ENCODE measurements at regions not wholly inside any gene's neighbourhood (a gene's known extent, or its start where the extent isn't known, plus 50 kb on each side); places are given as distances from the start of the nearest gene placed in this dataset.

DNA sequence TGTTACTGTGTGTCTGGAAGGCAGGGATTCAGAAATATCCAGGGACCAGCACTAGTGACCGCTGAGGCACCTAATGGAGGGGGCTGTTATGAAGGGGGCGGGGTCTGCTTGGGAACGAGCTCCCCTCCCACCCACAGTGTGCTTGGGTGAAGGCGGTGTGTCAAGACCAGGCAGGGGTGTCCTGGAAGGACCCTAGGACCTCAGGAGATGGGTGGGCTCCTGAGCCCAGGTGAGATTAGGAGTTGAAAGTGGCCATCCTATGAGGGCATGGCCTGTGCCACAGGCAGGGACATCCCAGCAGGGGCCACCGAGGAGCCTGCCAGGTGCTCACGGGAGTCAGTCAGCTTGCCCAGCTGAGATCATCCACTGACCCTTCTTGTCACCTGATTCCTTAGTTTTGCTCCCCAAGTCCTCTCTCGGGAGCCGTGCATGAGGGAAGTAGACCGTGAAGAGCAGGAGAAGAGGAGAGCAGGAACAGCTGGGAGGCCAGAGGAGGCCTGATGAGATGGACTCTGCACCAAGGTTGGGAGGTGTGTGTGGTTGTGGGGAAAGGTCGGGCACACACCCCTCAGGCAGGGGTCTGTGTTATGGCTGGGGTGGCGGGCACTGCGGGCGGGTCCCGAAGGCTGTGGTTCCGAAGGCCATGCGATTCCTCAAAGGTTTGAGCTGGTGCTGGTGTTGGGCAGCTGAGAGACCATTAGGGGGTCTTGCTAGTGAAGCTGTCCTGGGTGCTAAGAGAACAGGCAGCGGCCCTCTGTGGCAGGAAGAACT lies 180.9 kb upstream of the HS6ST1 start:
- no peaks in the 10 kb centered on the region for H3F3A ChIP-seq (ENCODE audit: control insufficient read depth, insufficient read depth)
- H3K9me2 ChIP-seq (replicated peaks; ENCODE audit: control insufficient read depth, low read length): no peaks in the 10 kb centered on the region
- no peaks in the 10 kb centered on the region for H3K9me3 ChIP-seq (ENCODE audit: control insufficient read depth, insufficient read depth, low read length)
- no peaks in the 10 kb centered on the region for H3K79me2 ChIP-seq (ENCODE audit: control insufficient read depth, low read length)
- peaks cover 15% of the 10 kb centered on the region for H3K4me1 ChIP-seq (ENCODE audit: control insufficient read depth, low read length)
- no peak overlapping the region for H3K27ac ChIP-seq (ENCODE audit: low read depth, low read length)
- H3K4me3 ChIP-seq (ENCODE audit: low read length): no peak overlapping the region
- no peak overlapping the region for H3K4me2 ChIP-seq (ENCODE audit: low read length)
- TF ChIP-seq, protein P1, sequence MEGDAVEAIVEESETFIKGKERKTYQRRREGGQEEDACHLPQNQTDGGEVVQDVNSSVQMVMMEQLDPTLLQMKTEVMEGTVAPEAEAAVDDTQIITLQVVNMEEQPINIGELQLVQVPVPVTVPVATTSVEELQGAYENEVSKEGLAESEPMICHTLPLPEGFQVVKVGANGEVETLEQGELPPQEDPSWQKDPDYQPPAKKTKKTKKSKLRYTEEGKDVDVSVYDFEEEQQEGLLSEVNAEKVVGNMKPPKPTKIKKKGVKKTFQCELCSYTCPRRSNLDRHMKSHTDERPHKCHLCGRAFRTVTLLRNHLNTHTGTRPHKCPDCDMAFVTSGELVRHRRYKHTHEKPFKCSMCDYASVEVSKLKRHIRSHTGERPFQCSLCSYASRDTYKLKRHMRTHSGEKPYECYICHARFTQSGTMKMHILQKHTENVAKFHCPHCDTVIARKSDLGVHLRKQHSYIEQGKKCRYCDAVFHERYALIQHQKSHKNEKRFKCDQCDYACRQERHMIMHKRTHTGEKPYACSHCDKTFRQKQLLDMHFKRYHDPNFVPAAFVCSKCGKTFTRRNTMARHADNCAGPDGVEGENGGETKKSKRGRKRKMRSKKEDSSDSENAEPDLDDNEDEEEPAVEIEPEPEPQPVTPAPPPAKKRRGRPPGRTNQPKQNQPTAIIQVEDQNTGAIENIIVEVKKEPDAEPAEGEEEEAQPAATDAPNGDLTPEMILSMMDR (IDR thresholded peaks at IDR 0.05; ENCODE audit: low read depth, low read length, poor library complexity, severe bottlenecking): no peak
- no peak for TF ChIP-seq EZH2phosphoT487 (IDR thresholded peaks at IDR 0.05; ENCODE audit: borderline replicate concordance, low read length)
- H3K36me3 ChIP-seq (ENCODE audit: control insufficient read depth, low read length): no peaks in the 10 kb centered on the region
- no peaks in the 10 kb centered on the region for H4K20me1 ChIP-seq (ENCODE audit: control insufficient read depth, insufficient read depth, low read depth, low read length)
- H3K27me3 ChIP-seq (ENCODE audit: control insufficient read depth, low read length): no peaks in the 10 kb centered on the region

- H3K4me3 ChIP-seq (ENCODE audit: low read length): no peak overlapping the region
- TF ChIP-seq, protein P1 (IDR thresholded peaks at IDR 0.05; ENCODE audit: low read depth, low read length, poor library complexity, severe bottlenecking): no peak
- no peak for TF ChIP-seq EZH2phosphoT487 (IDR thresholded peaks at IDR 0.05; ENCODE audit: borderline replicate concordance, low read length)
- no peaks in the 10 kb centered on the region for H3K9me2 ChIP-seq (replicated peaks; ENCODE audit: control insufficient read depth, low read length)
- H3K4me1 ChIP-seq (ENCODE audit: control insufficient read depth, low read length): peaks cover 22% of the 10 kb centered on the region
- no peaks in the 10 kb centered on the region for H3K27me3 ChIP-seq (ENCODE audit: control insufficient read depth, low read length)
- H4K20me1 ChIP-seq (ENCODE audit: control insufficient read depth, insufficient read depth, low read depth, low read length): no peaks in the 10 kb centered on the region
- H3F3A ChIP-seq (ENCODE audit: control insufficient read depth, insufficient read depth): no peaks in the 10 kb centered on the region
- no peaks in the 10 kb centered on the region for H3K9me3 ChIP-seq (ENCODE audit: control insufficient read depth, insufficient read depth, low read length)
- H3K27ac ChIP-seq (ENCODE audit: low read depth, low read length): no peak overlapping the region
- no peaks in the 10 kb centered on the region for H3K36me3 ChIP-seq (ENCODE audit: control insufficient read depth, low read length)
- H3K4me2 ChIP-seq (ENCODE audit: low read length): no peak overlapping the region
- no peaks in the 10 kb centered on the region for H3K79me2 ChIP-seq (ENCODE audit: control insufficient read depth, low read length)
Observed at GRCh38 chr2:128500138-128500800, 181.6 kb upstream of the HS6ST1 start.

- no peaks in the 10 kb centered on the region for H3K79me2 ChIP-seq (ENCODE audit: control insufficient read depth, low read length)
- H3K27me3 ChIP-seq (ENCODE audit: control insufficient read depth, low read length): no peaks in the 10 kb centered on the region
- no peaks in the 10 kb centered on the region for H4K20me1 ChIP-seq (ENCODE audit: control insufficient read depth, insufficient read depth, low read depth, low read length)
- no peak overlapping the region for H3K27ac ChIP-seq (ENCODE audit: low read depth, low read length)
- H3K4me2 ChIP-seq (ENCODE audit: low read length): no peak overlapping the region
- TF ChIP-seq, protein P1 (IDR thresholded peaks at IDR 0.05; ENCODE audit: low read depth, low read length, poor library complexity, severe bottlenecking): no peak
- no peak for TF ChIP-seq EZH2phosphoT487 (IDR thresholded peaks at IDR 0.05; ENCODE audit: borderline replicate concordance, low read length)
- H3K36me3 ChIP-seq (ENCODE audit: control insufficient read depth, low read length): no peaks in the 10 kb centered on the region
- H3K9me3 ChIP-seq (ENCODE audit: control insufficient read depth, insufficient read depth, low read length): no peaks in the 10 kb centered on the region
- H3K9me2 ChIP-seq (replicated peaks; ENCODE audit: control insufficient read depth, low read length): no peaks in the 10 kb centered on the region
- H3F3A ChIP-seq (ENCODE audit: control insufficient read depth, insufficient read depth): no peaks in the 10 kb centered on the region
- H3K4me1 ChIP-seq (ENCODE audit: control insufficient read depth, low read length): peaks cover 25% of the 10 kb centered on the region
- no peak overlapping the region for H3K4me3 ChIP-seq (ENCODE audit: low read length)
Observed at GRCh38 chr2:128501006-128501690, 182.5 kb upstream of the HS6ST1 start.

All from DOHH2 (cell line).